ENCODE measurements at regions not wholly inside any gene's neighbourhood (a gene's known extent, or its start where the extent isn't known, plus 50 kb on each side); places are given as distances from the start of the nearest gene placed in this dataset.
"Not testable (repeated sequence)": the region's sequence is repeated elsewhere in the genome, so short reads cannot be mapped to it uniquely, and the experiment has no call there.

GRCh38 chr1:222049661-222050060 lies 307.8 kb upstream of the DUSP10 start:
- not testable (repeated sequence) for TF ChIP-seq CTCF, EZH2phosphoT487 (IDR thresholded peaks at IDR 0.05; ENCODE audit: low read length)
